ENCODE measurements at regions not wholly inside any gene's neighbourhood (a gene's known extent, or its start where the extent isn't known, plus 50 kb on each side); places are given as distances from the start of the nearest gene placed in this dataset.

DNA sequence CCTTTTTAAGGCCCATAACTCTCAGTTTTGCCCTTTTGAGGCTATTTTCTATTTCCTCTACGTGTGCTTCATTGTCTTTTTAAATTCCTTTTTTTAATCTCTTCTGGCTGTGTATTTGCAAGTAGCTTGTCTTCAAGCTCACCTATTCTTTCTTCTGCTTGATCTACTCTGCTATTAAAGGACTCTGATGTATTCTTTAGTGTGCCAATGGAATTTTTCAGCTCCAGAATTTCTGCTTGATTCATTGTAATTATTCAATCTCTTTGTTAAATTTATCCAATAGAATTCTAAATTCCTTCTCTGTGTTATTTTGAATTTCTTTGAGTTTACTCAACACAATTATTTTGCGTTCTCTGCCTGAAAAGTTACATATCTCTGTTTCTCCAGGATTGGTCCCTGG, 178.7 kb downstream of the FAM170A start:
- DNase-seq (ENCODE audit: extremely low spot score in 2 of 2), result no peak
- H3K9me3 ChIP-seq, result no peaks in the 10 kb centered on the region
- intact Hi-C loops (cut with DNase I), result no loop called here
- no peaks in the 10 kb centered on the region for H3K4me1 ChIP-seq
- no peaks in the 10 kb centered on the region for H3K27me3 ChIP-seq
- H3K27ac ChIP-seq, result no peak overlapping the region
- no peaks in the 10 kb centered on the region for H3K36me3 ChIP-seq
- no peak for TF ChIP-seq POLR2A (IDR thresholded peaks at IDR 0.05)
- TF ChIP-seq, protein P1, sequence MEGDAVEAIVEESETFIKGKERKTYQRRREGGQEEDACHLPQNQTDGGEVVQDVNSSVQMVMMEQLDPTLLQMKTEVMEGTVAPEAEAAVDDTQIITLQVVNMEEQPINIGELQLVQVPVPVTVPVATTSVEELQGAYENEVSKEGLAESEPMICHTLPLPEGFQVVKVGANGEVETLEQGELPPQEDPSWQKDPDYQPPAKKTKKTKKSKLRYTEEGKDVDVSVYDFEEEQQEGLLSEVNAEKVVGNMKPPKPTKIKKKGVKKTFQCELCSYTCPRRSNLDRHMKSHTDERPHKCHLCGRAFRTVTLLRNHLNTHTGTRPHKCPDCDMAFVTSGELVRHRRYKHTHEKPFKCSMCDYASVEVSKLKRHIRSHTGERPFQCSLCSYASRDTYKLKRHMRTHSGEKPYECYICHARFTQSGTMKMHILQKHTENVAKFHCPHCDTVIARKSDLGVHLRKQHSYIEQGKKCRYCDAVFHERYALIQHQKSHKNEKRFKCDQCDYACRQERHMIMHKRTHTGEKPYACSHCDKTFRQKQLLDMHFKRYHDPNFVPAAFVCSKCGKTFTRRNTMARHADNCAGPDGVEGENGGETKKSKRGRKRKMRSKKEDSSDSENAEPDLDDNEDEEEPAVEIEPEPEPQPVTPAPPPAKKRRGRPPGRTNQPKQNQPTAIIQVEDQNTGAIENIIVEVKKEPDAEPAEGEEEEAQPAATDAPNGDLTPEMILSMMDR (IDR thresholded peaks at IDR 0.05), result no peak
- TF ChIP-seq POLR2AphosphoS5 (IDR thresholded peaks at IDR 0.05; ENCODE audit: insufficient read depth in 1 of 2, low read depth in 1 of 2), result no peak
- no peak overlapping the region for H3K4me3 ChIP-seq

DNA sequence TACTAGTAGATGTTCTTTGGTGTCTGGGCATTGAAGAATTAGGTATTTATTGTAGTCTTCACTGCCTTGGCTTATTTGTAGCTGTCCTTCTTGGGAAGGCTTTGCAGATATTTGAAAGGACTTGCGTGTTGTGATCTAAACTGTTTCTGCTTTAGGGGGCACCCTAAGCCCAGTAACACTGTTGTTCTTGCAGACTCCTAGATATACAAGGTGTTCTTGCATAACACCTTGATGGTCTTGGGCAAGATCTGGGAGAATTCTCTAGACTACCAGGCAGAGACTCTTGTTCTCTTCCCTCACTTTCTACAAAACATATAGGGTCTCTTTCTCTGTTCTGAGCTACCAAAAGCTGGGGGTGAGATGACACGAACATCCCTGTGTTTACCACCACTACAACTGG, 179.1 kb downstream of the FAM170A start:
- intact Hi-C loops (cut with DNase I), result no loop called here
- no peaks in the 10 kb centered on the region for H3K36me3 ChIP-seq
- no peaks in the 10 kb centered on the region for H3K4me1 ChIP-seq
- no peak overlapping the region for H3K4me3 ChIP-seq
- no peak for DNase-seq (ENCODE audit: extremely low spot score in 2 of 2)
- H3K27me3 ChIP-seq, result no peaks in the 10 kb centered on the region
- TF ChIP-seq POLR2AphosphoS5 (IDR thresholded peaks at IDR 0.05; ENCODE audit: insufficient read depth in 1 of 2, low read depth in 1 of 2) (no peak), POLR2A (IDR thresholded peaks at IDR 0.05) (no peak)
- TF ChIP-seq, protein P1 (IDR thresholded peaks at IDR 0.05), result no peak
- no peaks in the 10 kb centered on the region for H3K9me3 ChIP-seq
- no peak overlapping the region for H3K27ac ChIP-seq

DNA sequence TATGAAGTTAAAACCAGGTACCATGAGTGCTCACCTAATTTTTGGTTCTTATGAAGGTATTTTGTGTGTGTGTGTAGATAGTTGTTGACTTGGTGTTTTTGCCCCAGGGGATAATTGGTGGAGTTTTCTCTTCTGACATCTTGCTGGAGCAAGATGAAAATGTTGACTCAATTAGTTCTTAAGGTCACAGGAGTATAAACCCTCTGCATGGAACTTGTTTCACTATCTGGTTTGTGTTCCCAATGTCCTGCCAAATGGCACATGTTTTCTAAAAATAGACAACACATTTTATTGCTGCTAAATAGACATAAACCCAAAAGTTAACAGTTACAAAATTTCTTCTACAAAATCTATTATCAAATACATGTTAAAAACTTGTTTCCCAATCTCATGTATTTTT, 180.9 kb downstream of the FAM170A start:
- no peaks in the 10 kb centered on the region for H3K36me3 ChIP-seq
- no peaks in the 10 kb centered on the region for H3K27me3 ChIP-seq
- H3K27ac ChIP-seq, result no peak overlapping the region
- no peak overlapping the region for H3K4me3 ChIP-seq
- no peaks in the 10 kb centered on the region for H3K9me3 ChIP-seq
- H3K4me1 ChIP-seq, result no peaks in the 10 kb centered on the region
- intact Hi-C loops (cut with DNase I), result no loop called here
- DNase-seq (ENCODE audit: extremely low spot score in 2 of 2), result no peak
- TF ChIP-seq POLR2A (IDR thresholded peaks at IDR 0.05), result no peak
- peak in 1 of 2 donors; percentile 19 for TF ChIP-seq POLR2AphosphoS5 (IDR thresholded peaks at IDR 0.05; ENCODE audit: insufficient read depth in 1 of 2, low read depth in 1 of 2)
- TF ChIP-seq, protein P1 (IDR thresholded peaks at IDR 0.05), result no peak

DNA sequence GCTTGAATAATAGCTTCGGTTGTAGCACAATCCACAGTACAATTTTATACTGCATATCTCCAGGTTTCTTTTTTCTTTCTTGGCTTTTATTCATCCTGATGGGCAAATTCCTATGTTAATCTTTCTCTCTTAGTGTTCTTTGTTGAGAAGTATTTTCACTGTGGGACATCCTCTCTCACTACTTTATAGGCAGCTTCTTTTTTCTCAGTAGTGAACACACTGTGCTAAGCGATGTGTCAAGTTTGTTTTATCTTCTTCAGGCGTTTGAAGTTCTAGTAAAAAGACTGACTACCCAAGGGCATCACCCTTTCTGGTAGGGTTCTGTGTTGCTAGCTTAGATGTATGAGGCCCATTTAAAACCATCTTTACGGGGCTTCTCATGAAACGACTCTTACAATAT, 182.1 kb downstream of the FAM170A start:
- H3K9me3 ChIP-seq, result no peaks in the 10 kb centered on the region

DNA sequence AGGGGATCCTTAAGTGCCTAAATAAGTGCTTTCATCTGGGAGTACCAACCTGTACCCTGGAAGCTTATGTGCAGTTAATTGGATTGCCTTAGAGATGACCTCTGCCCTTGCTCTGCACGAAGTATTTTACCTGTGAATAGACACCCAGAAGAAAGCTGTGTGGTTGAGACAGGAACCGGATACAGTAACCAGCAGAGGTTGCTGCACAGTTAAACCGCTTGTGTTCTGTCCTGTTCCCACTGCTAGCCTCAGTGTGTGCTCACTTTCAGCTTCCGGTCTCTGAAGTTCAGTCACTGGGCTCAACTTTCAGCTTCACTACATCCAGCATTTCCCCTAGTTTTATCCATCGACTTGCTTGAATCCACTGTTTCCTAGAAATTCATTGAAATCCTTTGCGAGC, 185.3 kb downstream of the FAM170A start:
- intact Hi-C loops (cut with DNase I), result no loop called here
- no peaks in the 10 kb centered on the region for H3K9me3 ChIP-seq
- no peaks in the 10 kb centered on the region for H3K27me3 ChIP-seq
- no peak overlapping the region for H3K27ac ChIP-seq
- H3K4me1 ChIP-seq, result no peaks in the 10 kb centered on the region
- no peak overlapping the region for H3K4me3 ChIP-seq
- no peaks in the 10 kb centered on the region for H3K36me3 ChIP-seq
- no peak for DNase-seq (ENCODE audit: extremely low spot score in 2 of 2)
- no peak for TF ChIP-seq POLR2A (IDR thresholded peaks at IDR 0.05)
- TF ChIP-seq POLR2AphosphoS5 (IDR thresholded peaks at IDR 0.05; ENCODE audit: insufficient read depth in 1 of 2, low read depth in 1 of 2), result no peak
- TF ChIP-seq, protein P1 (IDR thresholded peaks at IDR 0.05), result no peak

More for the DNA sequence above, 182.1 kb downstream of the FAM170A start:
- DNase-seq (ENCODE audit: extremely low spot score in 2 of 2), result no peak
- no peak for TF ChIP-seq POLR2A (IDR thresholded peaks at IDR 0.05)
- no peak for TF ChIP-seq POLR2AphosphoS5 (IDR thresholded peaks at IDR 0.05; ENCODE audit: insufficient read depth in 1 of 2, low read depth in 1 of 2)
- TF ChIP-seq, protein P1 (IDR thresholded peaks at IDR 0.05), result no peak
- Histone ChIP-seq H3K27me3 (no peaks in the 10 kb centered on the region), H3K4me3 (no peak overlapping the region), H3K27ac (no peak overlapping the region), H3K36me3 (no peaks in the 10 kb centered on the region), H3K4me1 (no peaks in the 10 kb centered on the region)
- intact Hi-C loops (cut with DNase I), result no loop called here
